ENCODE measurements at regions not wholly inside any gene's neighbourhood (a gene's known extent, or its start where the extent isn't known, plus 50 kb on each side); places are given as distances from the start of the nearest gene placed in this dataset.

DNA sequence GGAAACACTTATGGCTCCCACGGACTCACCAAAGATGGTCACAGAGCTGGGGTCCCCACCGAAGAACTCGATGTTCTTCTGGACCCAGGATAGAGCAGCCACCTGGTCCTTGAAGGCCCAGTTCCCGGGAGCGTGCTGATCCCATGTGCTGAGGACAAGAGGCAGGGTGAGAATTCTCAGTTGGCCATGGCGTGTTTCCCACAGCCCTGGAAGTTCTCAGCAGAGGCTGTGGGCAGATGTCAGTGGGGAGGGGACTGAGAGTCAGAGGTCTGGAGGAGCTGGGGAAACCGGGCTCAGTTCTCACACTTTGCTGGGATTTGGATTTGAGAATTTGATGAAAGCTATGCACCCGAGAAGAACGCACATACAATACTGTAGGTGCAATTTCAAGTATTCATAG lies 193.3 kb downstream of the BCR start:
- H3K27me3 ChIP-seq (ENCODE audit: control insufficient read depth, insufficient read depth, low read length): peaks cover 11% of the 10 kb centered on the region
- TF ChIP-seq, protein P1, sequence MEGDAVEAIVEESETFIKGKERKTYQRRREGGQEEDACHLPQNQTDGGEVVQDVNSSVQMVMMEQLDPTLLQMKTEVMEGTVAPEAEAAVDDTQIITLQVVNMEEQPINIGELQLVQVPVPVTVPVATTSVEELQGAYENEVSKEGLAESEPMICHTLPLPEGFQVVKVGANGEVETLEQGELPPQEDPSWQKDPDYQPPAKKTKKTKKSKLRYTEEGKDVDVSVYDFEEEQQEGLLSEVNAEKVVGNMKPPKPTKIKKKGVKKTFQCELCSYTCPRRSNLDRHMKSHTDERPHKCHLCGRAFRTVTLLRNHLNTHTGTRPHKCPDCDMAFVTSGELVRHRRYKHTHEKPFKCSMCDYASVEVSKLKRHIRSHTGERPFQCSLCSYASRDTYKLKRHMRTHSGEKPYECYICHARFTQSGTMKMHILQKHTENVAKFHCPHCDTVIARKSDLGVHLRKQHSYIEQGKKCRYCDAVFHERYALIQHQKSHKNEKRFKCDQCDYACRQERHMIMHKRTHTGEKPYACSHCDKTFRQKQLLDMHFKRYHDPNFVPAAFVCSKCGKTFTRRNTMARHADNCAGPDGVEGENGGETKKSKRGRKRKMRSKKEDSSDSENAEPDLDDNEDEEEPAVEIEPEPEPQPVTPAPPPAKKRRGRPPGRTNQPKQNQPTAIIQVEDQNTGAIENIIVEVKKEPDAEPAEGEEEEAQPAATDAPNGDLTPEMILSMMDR (IDR thresholded peaks at IDR 0.05; ENCODE audit: low read depth, low read length): no peak
- ChIA-PET POLR2A (no interaction called here), CTCF (interaction anchor here (2.9 kb wide), 1 partner anchor 12 kb away, joined by 17 read pairs; no protein-coding TSS in a partner anchor)
- H3K9me3 ChIP-seq (ENCODE audit: control insufficient read depth, insufficient read depth, low read length): no peaks in the 10 kb centered on the region
- H3K27ac ChIP-seq (ENCODE audit: low read depth, low read length): no peak overlapping the region
- no peak overlapping the region for H3K4me3 ChIP-seq (ENCODE audit: low read depth, low read length)
- no peak for DNase-seq (ENCODE audit: low read depth, low spot score)

GRCh38 chr22:23370251-23370650 lies 189.9 kb downstream of the BCR start:
- TF ChIP-seq, protein P1 (IDR thresholded peaks at IDR 0.05; ENCODE audit: low read depth, low read length): no peak
- H3K27ac ChIP-seq (ENCODE audit: low read depth, low read length): no peak overlapping the region
- H3K9me3 ChIP-seq (ENCODE audit: control insufficient read depth, insufficient read depth, low read length): no peaks in the 10 kb centered on the region
- CTCF ChIA-PET: interaction anchor here (3.2 kb wide), 1 partner anchor 15 kb away, joined by 14 read pairs; no protein-coding TSS in a partner anchor
- POLR2A ChIA-PET: no interaction called here
- peaks cover 27% of the 10 kb centered on the region for H3K27me3 ChIP-seq (ENCODE audit: control insufficient read depth, insufficient read depth, low read length)
- DNase-seq (ENCODE audit: low read depth, low spot score): no peak
- no peak overlapping the region for H3K4me3 ChIP-seq (ENCODE audit: low read depth, low read length)

DNA sequence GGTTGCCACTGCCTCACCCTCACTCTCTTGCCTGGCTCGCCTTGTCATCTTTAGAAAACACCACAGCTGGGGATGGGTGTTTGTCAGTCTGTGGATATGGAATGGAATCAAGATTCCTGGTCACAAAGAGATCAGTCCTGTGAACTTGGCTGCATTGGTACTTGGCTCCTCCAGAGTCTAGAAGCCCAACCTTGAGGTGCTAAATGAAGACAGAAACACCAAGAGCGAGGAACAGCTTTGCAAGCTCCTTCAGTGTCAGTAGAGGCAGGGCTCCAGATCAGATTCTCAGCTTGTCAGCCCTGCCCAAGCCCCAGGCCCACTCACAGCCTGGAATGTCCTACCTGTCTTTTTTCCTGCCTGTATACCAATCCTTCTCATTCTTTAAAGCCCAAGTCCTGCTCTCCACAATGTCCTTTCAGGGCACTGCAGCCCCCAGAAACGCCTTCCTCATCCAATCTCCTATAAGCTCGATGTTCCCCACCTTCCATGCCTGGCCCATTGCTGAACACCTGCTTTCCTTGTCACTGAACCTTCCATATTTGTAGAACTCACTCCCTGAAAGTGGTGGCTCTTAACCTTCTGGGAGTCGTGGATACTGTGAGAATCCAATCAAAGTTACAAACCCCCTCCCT lies 188.9 kb downstream of the BCR start:
- H3K27me3 ChIP-seq (ENCODE audit: control insufficient read depth, insufficient read depth, low read length): peaks cover 21% of the 10 kb centered on the region
- POLR2A ChIA-PET: no interaction called here

More for the DNA sequence above, 188.9 kb downstream of the BCR start:
- TF ChIP-seq, protein P1 (IDR thresholded peaks at IDR 0.05; ENCODE audit: low read depth, low read length): no peak
- Histone ChIP-seq H3K9me3 (ENCODE audit: control insufficient read depth, insufficient read depth, low read length) (no peaks in the 10 kb centered on the region), H3K27ac (ENCODE audit: low read depth, low read length) (no peak overlapping the region), H3K4me3 (ENCODE audit: low read depth, low read length) (no peak overlapping the region)
- DNase-seq (ENCODE audit: low read depth, low spot score): no peak
- CTCF ChIA-PET: interaction anchor here (3.2 kb wide), 1 partner anchor 16 kb away, joined by 14 read pairs; no protein-coding TSS in a partner anchor

All from AG04450 (cell line).